ENCODE measurements at regions not wholly inside any gene's neighbourhood (a gene's known extent, or its start where the extent isn't known, plus 50 kb on each side); places are given as distances from the start of the nearest gene placed in this dataset.

DNA sequence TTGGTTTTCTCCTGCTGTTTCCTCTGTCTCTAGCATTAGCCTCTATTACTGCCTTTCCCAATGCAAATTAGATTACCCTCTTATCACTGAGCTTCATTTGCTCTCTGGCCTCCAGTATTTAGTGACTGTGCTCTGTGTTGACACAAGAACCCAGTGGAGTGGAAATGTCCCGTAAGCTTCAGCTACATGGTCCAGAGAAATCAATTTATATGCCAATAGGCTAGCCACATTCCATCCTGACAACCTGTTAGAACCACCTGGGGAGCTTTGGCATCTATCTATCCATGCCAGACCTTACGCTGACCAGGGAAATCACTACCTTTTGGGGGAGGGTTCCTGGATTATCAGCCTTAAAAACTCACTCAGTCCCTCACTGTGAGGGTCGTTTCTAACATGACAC lies 459.6 kb downstream of the UTRN start:
- TF ChIP-seq FOXA1 (IDR thresholded peaks at IDR 0.05) (peak; percentile 80), GABPA (IDR thresholded peaks at IDR 0.05 in 1 of 2, conservative IDR thresholded peaks at IDR 0.05 in 1 of 2) (no peak), YY1 (IDR thresholded peaks at IDR 0.05) (no peak), RAD21 (IDR thresholded peaks at IDR 0.05) (peak; percentile 35 to 57), TAF1 (conservative IDR thresholded peaks at IDR 0.05) (no peak)
- TF ChIP-seq, protein P1, sequence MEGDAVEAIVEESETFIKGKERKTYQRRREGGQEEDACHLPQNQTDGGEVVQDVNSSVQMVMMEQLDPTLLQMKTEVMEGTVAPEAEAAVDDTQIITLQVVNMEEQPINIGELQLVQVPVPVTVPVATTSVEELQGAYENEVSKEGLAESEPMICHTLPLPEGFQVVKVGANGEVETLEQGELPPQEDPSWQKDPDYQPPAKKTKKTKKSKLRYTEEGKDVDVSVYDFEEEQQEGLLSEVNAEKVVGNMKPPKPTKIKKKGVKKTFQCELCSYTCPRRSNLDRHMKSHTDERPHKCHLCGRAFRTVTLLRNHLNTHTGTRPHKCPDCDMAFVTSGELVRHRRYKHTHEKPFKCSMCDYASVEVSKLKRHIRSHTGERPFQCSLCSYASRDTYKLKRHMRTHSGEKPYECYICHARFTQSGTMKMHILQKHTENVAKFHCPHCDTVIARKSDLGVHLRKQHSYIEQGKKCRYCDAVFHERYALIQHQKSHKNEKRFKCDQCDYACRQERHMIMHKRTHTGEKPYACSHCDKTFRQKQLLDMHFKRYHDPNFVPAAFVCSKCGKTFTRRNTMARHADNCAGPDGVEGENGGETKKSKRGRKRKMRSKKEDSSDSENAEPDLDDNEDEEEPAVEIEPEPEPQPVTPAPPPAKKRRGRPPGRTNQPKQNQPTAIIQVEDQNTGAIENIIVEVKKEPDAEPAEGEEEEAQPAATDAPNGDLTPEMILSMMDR (IDR thresholded peaks at IDR 0.05; ENCODE audit: low read depth, low read length, missing input control): no peak
- TF ChIP-seq, protein P2, sequence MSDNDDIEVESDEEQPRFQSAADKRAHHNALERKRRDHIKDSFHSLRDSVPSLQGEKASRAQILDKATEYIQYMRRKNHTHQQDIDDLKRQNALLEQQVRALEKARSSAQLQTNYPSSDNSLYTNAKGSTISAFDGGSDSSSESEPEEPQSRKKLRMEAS (IDR thresholded peaks at IDR 0.05): peak; percentile 32
- TF ChIP-seq, protein P3, sequence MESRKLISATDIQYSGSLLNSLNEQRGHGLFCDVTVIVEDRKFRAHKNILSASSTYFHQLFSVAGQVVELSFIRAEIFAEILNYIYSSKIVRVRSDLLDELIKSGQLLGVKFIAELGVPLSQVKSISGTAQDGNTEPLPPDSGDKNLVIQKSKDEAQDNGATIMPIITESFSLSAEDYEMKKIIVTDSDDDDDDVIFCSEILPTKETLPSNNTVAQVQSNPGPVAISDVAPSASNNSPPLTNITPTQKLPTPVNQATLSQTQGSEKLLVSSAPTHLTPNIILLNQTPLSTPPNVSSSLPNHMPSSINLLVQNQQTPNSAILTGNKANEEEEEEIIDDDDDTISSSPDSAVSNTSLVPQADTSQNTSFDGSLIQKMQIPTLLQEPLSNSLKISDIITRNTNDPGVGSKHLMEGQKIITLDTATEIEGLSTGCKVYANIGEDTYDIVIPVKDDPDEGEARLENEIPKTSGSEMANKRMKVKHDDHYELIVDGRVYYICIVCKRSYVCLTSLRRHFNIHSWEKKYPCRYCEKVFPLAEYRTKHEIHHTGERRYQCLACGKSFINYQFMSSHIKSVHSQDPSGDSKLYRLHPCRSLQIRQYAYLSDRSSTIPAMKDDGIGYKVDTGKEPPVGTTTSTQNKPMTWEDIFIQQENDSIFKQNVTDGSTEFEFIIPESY (IDR thresholded peaks at IDR 0.05): no peak
- TF ChIP-seq, protein P4, sequence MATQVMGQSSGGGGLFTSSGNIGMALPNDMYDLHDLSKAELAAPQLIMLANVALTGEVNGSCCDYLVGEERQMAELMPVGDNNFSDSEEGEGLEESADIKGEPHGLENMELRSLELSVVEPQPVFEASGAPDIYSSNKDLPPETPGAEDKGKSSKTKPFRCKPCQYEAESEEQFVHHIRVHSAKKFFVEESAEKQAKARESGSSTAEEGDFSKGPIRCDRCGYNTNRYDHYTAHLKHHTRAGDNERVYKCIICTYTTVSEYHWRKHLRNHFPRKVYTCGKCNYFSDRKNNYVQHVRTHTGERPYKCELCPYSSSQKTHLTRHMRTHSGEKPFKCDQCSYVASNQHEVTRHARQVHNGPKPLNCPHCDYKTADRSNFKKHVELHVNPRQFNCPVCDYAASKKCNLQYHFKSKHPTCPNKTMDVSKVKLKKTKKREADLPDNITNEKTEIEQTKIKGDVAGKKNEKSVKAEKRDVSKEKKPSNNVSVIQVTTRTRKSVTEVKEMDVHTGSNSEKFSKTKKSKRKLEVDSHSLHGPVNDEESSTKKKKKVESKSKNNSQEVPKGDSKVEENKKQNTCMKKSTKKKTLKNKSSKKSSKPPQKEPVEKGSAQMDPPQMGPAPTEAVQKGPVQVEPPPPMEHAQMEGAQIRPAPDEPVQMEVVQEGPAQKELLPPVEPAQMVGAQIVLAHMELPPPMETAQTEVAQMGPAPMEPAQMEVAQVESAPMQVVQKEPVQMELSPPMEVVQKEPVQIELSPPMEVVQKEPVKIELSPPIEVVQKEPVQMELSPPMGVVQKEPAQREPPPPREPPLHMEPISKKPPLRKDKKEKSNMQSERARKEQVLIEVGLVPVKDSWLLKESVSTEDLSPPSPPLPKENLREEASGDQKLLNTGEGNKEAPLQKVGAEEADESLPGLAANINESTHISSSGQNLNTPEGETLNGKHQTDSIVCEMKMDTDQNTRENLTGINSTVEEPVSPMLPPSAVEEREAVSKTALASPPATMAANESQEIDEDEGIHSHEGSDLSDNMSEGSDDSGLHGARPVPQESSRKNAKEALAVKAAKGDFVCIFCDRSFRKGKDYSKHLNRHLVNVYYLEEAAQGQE (IDR thresholded peaks at IDR 0.05): no peak

All from liver (tissue), 3 donors.